ENCODE measurements at regions not wholly inside any gene's neighbourhood (a gene's known extent, or its start where the extent isn't known, plus 50 kb on each side); places are given as distances from the start of the nearest gene placed in this dataset.

DNA sequence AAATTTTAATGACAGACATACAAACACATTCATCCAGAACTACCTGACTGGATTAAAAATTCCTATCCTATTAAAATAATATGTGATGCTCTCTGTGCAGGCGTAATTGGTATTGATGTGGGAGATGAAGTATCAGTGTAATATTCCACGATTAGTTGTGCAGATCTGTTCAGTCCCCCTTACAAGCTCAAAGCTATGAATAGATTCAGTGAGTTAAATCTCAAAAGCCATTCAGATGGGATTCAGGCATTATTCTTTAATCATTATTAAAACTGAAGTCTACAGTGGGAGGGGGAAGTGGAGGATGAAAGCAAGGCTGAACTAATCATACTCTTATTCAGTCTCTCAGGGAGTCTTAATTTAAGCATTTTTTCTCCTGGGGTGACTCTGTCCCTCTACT, 855.8 kb downstream of the EFNA5 start:
- Mint-ChIP-seq H3K4me1 (ENCODE audit: insufficient read depth, unreplicated experiment) (no peaks in the 10 kb centered on the region), H3K36me3 (ENCODE audit: insufficient read depth, unreplicated experiment) (peaks cover 6% of the 10 kb centered on the region), H3K9me3 (ENCODE audit: unreplicated experiment) (no peaks in the 10 kb centered on the region), H3K27me3 (ENCODE audit: insufficient read depth, unreplicated experiment) (no peaks in the 10 kb centered on the region), H3K27ac (ENCODE audit: low read depth, unreplicated experiment) (no peak overlapping the region), H3K4me3 (ENCODE audit: unreplicated experiment) (no peak overlapping the region)
- TF ChIP-seq, protein P1, sequence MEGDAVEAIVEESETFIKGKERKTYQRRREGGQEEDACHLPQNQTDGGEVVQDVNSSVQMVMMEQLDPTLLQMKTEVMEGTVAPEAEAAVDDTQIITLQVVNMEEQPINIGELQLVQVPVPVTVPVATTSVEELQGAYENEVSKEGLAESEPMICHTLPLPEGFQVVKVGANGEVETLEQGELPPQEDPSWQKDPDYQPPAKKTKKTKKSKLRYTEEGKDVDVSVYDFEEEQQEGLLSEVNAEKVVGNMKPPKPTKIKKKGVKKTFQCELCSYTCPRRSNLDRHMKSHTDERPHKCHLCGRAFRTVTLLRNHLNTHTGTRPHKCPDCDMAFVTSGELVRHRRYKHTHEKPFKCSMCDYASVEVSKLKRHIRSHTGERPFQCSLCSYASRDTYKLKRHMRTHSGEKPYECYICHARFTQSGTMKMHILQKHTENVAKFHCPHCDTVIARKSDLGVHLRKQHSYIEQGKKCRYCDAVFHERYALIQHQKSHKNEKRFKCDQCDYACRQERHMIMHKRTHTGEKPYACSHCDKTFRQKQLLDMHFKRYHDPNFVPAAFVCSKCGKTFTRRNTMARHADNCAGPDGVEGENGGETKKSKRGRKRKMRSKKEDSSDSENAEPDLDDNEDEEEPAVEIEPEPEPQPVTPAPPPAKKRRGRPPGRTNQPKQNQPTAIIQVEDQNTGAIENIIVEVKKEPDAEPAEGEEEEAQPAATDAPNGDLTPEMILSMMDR (IDR thresholded peaks at IDR 0.05; ENCODE audit: unreplicated experiment): no peak
- intact Hi-C loops (cut with micrococcal nuclease): no loop called here
- ChIA-PET CTCF (no interaction called here), POLR2A (no interaction called here)
- BruUV-seq (replicated peaks): no TSS peak
- no peak for DNase-seq (ENCODE audit: unreplicated experiment)

DNA sequence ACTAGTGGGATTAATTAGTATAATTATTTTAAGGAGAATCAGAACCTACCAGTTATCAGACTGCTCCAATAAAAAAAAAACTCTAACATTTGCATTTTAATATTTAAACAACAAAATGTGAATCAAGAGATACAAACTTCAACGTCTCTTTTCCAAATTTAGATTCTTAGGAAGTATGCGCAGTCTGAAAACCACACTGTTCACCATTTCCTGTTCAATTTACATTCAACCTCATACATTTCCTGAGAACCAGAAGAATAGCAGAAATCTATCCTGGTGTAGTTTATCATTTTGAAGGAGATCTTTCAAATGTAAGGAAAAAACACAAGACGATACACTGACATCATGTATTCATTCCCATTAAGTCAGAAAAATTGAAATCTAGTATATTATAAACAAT, 869.2 kb downstream of the EFNA5 start:
- H3K9me3 Mint-ChIP-seq (ENCODE audit: unreplicated experiment): no peaks in the 10 kb centered on the region

DNA sequence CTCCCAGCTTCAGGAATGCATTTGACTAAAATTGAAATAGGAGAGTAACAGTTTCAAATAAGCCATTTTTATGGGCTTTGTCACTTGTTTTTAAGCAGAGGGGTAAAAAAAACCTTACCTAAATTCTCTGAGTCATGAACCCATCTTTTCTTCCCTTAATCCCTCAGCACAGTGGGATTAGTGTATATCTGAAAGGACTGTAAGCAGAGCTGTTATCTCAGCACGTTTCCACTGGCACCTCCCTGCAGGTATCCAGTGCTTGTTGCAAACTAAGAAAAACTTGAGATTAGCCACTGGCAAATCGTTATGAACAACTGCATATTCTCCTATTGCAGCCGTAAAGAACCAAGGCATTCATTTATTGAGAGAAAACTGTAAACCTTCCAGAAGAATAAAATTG, 872.7 kb downstream of the EFNA5 start:
- intact Hi-C loops (cut with micrococcal nuclease): no loop called here
- CTCF ChIA-PET: no interaction called here

More for the DNA sequence above, 869.2 kb downstream of the EFNA5 start:
- Mint-ChIP-seq H3K4me3 (ENCODE audit: unreplicated experiment) (no peak overlapping the region), H3K27ac (ENCODE audit: low read depth, unreplicated experiment) (no peak overlapping the region), H3K27me3 (ENCODE audit: insufficient read depth, unreplicated experiment) (no peaks in the 10 kb centered on the region), H3K36me3 (ENCODE audit: insufficient read depth, unreplicated experiment) (no peaks in the 10 kb centered on the region), H3K4me1 (ENCODE audit: insufficient read depth, unreplicated experiment) (no peaks in the 10 kb centered on the region)
- ChIA-PET CTCF (no interaction called here), POLR2A (no interaction called here)
- intact Hi-C loops (cut with micrococcal nuclease): no loop called here
- DNase-seq (ENCODE audit: unreplicated experiment): no peak
- BruUV-seq (replicated peaks): no TSS peak
- TF ChIP-seq, protein P1 (IDR thresholded peaks at IDR 0.05; ENCODE audit: unreplicated experiment): no peak

DNA sequence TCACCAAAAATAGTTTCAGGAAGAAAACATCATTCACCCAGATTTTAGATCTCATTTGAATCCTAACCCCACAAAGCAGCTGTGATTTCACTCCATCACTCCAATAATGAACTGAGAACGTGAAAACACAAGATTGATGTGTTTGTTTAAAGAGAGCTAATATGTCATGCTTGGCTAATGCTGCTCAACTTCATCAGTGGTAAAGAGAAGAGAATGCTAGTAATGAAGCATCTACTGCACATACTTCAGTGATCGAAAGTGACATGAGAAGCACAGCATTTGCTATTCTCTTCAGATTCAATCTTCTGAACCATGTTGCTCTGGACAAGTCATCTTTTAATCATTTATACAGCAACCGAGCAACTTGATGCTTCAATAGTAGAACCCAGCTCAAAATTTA, 874.7 kb downstream of the EFNA5 start:
- intact Hi-C loops (cut with micrococcal nuclease): no loop called here

More for the DNA sequence above, 872.7 kb downstream of the EFNA5 start:
- Mint-ChIP-seq H3K27me3 (ENCODE audit: insufficient read depth, unreplicated experiment) (no peaks in the 10 kb centered on the region), H3K36me3 (ENCODE audit: insufficient read depth, unreplicated experiment) (no peaks in the 10 kb centered on the region), H3K4me3 (ENCODE audit: unreplicated experiment) (no peak overlapping the region), H3K9me3 (ENCODE audit: unreplicated experiment) (no peaks in the 10 kb centered on the region), H3K4me1 (ENCODE audit: insufficient read depth, unreplicated experiment) (no peaks in the 10 kb centered on the region), H3K27ac (ENCODE audit: low read depth, unreplicated experiment) (no peak overlapping the region)
- no peak for DNase-seq (ENCODE audit: unreplicated experiment)
- no TSS peak for BruUV-seq (replicated peaks)
- TF ChIP-seq, protein P1 (IDR thresholded peaks at IDR 0.05; ENCODE audit: unreplicated experiment): no peak
- POLR2A ChIA-PET: interaction anchor here (0.8 kb wide), 1 partner anchor 18 kb away, joined by 4 read pairs; no protein-coding TSS in a partner anchor

More for the DNA sequence above, 874.7 kb downstream of the EFNA5 start:
- Mint-ChIP-seq H3K4me3 (ENCODE audit: unreplicated experiment) (no peak overlapping the region), H3K4me1 (ENCODE audit: insufficient read depth, unreplicated experiment) (no peaks in the 10 kb centered on the region), H3K27ac (ENCODE audit: low read depth, unreplicated experiment) (no peak overlapping the region), H3K27me3 (ENCODE audit: insufficient read depth, unreplicated experiment) (no peaks in the 10 kb centered on the region), H3K36me3 (ENCODE audit: insufficient read depth, unreplicated experiment) (no peaks in the 10 kb centered on the region), H3K9me3 (ENCODE audit: unreplicated experiment) (no peaks in the 10 kb centered on the region)
- TF ChIP-seq, protein P1 (IDR thresholded peaks at IDR 0.05; ENCODE audit: unreplicated experiment): no peak
- BruUV-seq (replicated peaks): no TSS peak
- POLR2A ChIA-PET: no interaction called here
- CTCF ChIA-PET: no interaction called here
- DNase-seq (ENCODE audit: unreplicated experiment): no peak

Measured in MCF 10A (cell line).